Jurkat, Clone E6-1 (cell line): ENCODE measurements at regions not wholly inside any gene's neighbourhood (a gene's known extent, or its start where the extent isn't known, plus 50 kb on each side); places are given as distances from the start of the nearest gene placed in this dataset.

Source experiments
- DNase-seq: peaks from one replicate; pipeline ENCODE4 v3.0.0-alpha.2; 2011; ENCODE audit warnings: low read depth, low spot score
- H3K4me3 ChIP-seq: 2 replicates; pipeline ENCODE4 v1.5.1; 2011; ENCODE audit warnings: mild to moderate bottlenecking, low read length, control low read depth, moderate library complexity

- peak; percentile 28 for DNase-seq
- no peak overlapping the region for H3K4me3 ChIP-seq
Measured at GRCh38 chr20:51095633-51096521, 73.0 kb upstream of the KCNG1 start.

GRCh38 chr20:51094221-51094620 lies 71.3 kb upstream of the KCNG1 start:
- H3K4me3 ChIP-seq = no peak overlapping the region
- DNase-seq = no peak

GRCh38 chr20:51093240-51093763 lies 70.4 kb upstream of the KCNG1 start:
- H3K4me3 ChIP-seq = no peak overlapping the region

GRCh38 chr20:51092338-51092737 lies 69.4 kb upstream of the KCNG1 start:
- no peak overlapping the region for H3K4me3 ChIP-seq
- DNase-seq = no peak

More at GRCh38 chr20:51093240-51093763, 70.4 kb upstream of the KCNG1 start:
- no peak for DNase-seq

GRCh38 chr20:51091406-51092195 lies 68.7 kb upstream of the KCNG1 start:
- H3K4me3 ChIP-seq = no peak overlapping the region
- no peak for DNase-seq

- no peak for DNase-seq
- no peak overlapping the region for H3K4me3 ChIP-seq
Measured at GRCh38 chr20:51089840-51090239, 66.9 kb upstream of the KCNG1 start.

GRCh38 chr20:51089272-51089781 lies 66.4 kb upstream of the KCNG1 start:
- no peak for DNase-seq
- H3K4me3 ChIP-seq = no peak overlapping the region

- no peak for DNase-seq
- H3K4me3 ChIP-seq = no peak overlapping the region
Measured at GRCh38 chr20:51087266-51087665, 64.4 kb upstream of the KCNG1 start.

- H3K4me3 ChIP-seq = no peak overlapping the region
- DNase-seq = no peak
Measured at GRCh38 chr20:51085769-51086168, 62.9 kb upstream of the KCNG1 start.

- H3K4me3 ChIP-seq = no peak overlapping the region
- DNase-seq = no peak
Measured at GRCh38 chr20:51084593-51085377, 61.9 kb upstream of the KCNG1 start.

- DNase-seq = no peak
- no peak overlapping the region for H3K4me3 ChIP-seq
Measured at GRCh38 chr20:51083447-51083846, 60.5 kb upstream of the KCNG1 start.

- DNase-seq = no peak
- H3K4me3 ChIP-seq = no peak overlapping the region
Measured at GRCh38 chr20:51082988-51083387, 60.1 kb upstream of the KCNG1 start.

- DNase-seq = no peak
- H3K4me3 ChIP-seq = no peak overlapping the region
Measured at GRCh38 chr20:51080516-51080915, 57.6 kb upstream of the KCNG1 start.

GRCh38 chr20:51079488-51079887 lies 56.6 kb upstream of the KCNG1 start:
- H3K4me3 ChIP-seq = no peak overlapping the region

GRCh38 chr20:51077686-51078060 lies 54.8 kb upstream of the KCNG1 start:
- DNase-seq = no peak
- no peak overlapping the region for H3K4me3 ChIP-seq

More at GRCh38 chr20:51079488-51079887, 56.6 kb upstream of the KCNG1 start:
- DNase-seq = no peak

- no peak for DNase-seq
- no peak overlapping the region for H3K4me3 ChIP-seq
Measured at GRCh38 chr20:51076786-51077685, 54.1 kb upstream of the KCNG1 start.

GRCh38 chr20:51074062-51074461 lies 51.2 kb upstream of the KCNG1 start:
- no peak overlapping the region for H3K4me3 ChIP-seq
- no peak for DNase-seq
